ENCODE measurements at regions not wholly inside any gene's neighbourhood (a gene's known extent, or its start where the extent isn't known, plus 50 kb on each side); places are given as distances from the start of the nearest gene placed in this dataset.

- Histone ChIP-seq H3K4me3 (no peak overlapping the region), H3K36me3 (no peaks in the 10 kb centered on the region), H3K4me1 (no peaks in the 10 kb centered on the region), H3K27ac (no peak overlapping the region), H3K9me3 (peaks cover 0 to 25% (median 0%) of the 10 kb centered on the region in 4 donors), H3K27me3 (no peaks in the 10 kb centered on the region)
- no peak for DNase-seq (ENCODE audit: low spot score in 2 of 2)
- TF ChIP-seq, protein P1, sequence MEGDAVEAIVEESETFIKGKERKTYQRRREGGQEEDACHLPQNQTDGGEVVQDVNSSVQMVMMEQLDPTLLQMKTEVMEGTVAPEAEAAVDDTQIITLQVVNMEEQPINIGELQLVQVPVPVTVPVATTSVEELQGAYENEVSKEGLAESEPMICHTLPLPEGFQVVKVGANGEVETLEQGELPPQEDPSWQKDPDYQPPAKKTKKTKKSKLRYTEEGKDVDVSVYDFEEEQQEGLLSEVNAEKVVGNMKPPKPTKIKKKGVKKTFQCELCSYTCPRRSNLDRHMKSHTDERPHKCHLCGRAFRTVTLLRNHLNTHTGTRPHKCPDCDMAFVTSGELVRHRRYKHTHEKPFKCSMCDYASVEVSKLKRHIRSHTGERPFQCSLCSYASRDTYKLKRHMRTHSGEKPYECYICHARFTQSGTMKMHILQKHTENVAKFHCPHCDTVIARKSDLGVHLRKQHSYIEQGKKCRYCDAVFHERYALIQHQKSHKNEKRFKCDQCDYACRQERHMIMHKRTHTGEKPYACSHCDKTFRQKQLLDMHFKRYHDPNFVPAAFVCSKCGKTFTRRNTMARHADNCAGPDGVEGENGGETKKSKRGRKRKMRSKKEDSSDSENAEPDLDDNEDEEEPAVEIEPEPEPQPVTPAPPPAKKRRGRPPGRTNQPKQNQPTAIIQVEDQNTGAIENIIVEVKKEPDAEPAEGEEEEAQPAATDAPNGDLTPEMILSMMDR (IDR thresholded peaks at IDR 0.05), result no peak
- TF ChIP-seq EP300 (IDR thresholded peaks at IDR 0.05) (no peak), POLR2A (IDR thresholded peaks at IDR 0.05) (no peak)
- 76 to 86% methylated on average over 2 of the region's 2 CpGs for WGBS, 2 donors
Measured at GRCh38 chr3:190989218-190989617, 126.7 kb upstream of the GMNC start.

GRCh38 chr3:190988102-190988501, 125.6 kb upstream of the GMNC start:
- H3K27me3 ChIP-seq, result no peaks in the 10 kb centered on the region
- H3K36me3 ChIP-seq, result no peaks in the 10 kb centered on the region
- no peak overlapping the region for H3K4me3 ChIP-seq
- no peak for TF ChIP-seq EP300 (IDR thresholded peaks at IDR 0.05)
- no peak for TF ChIP-seq POLR2A (IDR thresholded peaks at IDR 0.05)
- TF ChIP-seq, protein P1 (IDR thresholded peaks at IDR 0.05), result no peak
- no peak for DNase-seq (ENCODE audit: low spot score in 2 of 2)
- WGBS, 2 donors, result 51 to 69% methylated on average over 2 of the region's 2 CpGs
- H3K27ac ChIP-seq, result no peak overlapping the region
- no peaks in the 10 kb centered on the region for H3K4me1 ChIP-seq
- peaks cover 0 to 25% (median 0%) of the 10 kb centered on the region in 4 donors for H3K9me3 ChIP-seq

DNA sequence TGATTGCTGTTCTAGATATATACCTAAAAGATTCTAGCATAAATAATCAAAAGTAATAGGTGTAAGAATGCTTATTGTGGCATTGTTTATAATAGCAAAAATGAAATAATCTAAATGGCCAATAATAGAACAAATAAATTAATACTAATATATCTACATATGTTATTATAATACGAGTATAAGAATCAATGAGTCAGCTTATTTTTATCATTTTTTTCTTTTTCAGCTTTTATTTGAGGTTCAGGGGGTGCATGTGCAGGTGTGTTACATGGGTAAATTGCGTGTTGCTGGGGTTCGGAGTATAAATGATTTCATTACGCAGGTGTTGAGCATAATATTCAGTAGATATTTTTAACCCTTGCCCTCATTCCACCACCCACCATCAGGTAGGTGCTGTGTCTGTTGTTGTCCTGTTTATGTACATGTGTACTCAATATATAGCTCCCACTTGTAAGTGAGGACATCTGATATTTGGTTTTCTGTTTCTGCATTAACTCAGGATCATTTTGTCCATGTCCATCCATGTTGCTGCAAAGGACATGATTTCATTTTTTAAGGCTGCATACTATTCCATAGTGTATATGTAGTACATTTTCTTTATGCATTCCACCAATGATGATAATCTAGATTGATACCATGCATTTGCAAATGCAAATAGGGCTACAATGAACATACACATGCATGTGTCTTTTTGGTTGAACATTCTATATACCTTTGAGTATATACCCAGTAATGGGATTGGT, 122.2 kb upstream of the GMNC start:
- H3K9me3 ChIP-seq, result peaks cover 0 to 25% (median 0%) of the 10 kb centered on the region in 4 donors
- no peaks in the 10 kb centered on the region for H3K27me3 ChIP-seq
- H3K4me3 ChIP-seq, result no peak overlapping the region
- H3K4me1 ChIP-seq, result no peaks in the 10 kb centered on the region
- no peak for DNase-seq (ENCODE audit: low spot score in 2 of 2)
- 90 to 91% methylated on average over 4 of the region's 4 CpGs for WGBS, 2 donors
- no peak overlapping the region for H3K27ac ChIP-seq
- H3K36me3 ChIP-seq, result no peaks in the 10 kb centered on the region
- TF ChIP-seq EP300 (IDR thresholded peaks at IDR 0.05) (no peak), POLR2A (IDR thresholded peaks at IDR 0.05) (no peak)
- TF ChIP-seq, protein P1 (IDR thresholded peaks at IDR 0.05), result no peak

DNA sequence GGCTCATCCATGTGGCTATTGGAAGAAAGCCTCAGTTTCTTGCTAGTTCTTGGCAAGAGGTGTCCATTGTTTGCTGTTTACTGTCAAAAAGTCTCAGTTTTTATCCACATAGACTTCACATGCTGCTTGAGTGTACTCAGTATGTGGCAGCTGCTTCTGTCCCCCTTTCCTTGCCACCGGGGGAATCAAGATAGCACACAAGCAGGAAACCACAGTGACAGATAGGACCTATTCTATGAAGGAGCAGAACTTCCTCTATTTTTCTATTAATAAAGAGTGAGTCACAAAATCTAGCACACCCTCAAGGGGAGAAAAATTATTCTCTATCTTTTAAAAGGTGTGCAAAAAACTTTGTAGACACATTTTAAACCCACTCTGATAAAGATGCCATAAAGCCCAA, 121.4 kb upstream of the GMNC start:
- DNase-seq (ENCODE audit: low spot score in 2 of 2), result no peak
- no peak for TF ChIP-seq EP300 (IDR thresholded peaks at IDR 0.05)
- TF ChIP-seq, protein P1 (IDR thresholded peaks at IDR 0.05), result no peak
- TF ChIP-seq POLR2A (IDR thresholded peaks at IDR 0.05), result no peak
- Histone ChIP-seq H3K36me3 (no peaks in the 10 kb centered on the region), H3K4me1 (no peaks in the 10 kb centered on the region), H3K27ac (no peak overlapping the region), H3K4me3 (no peak overlapping the region), H3K9me3 (peaks cover 0 to 20% (median 0%) of the 10 kb centered on the region in 4 donors), H3K27me3 (no peaks in the 10 kb centered on the region)
- 77% methylated on average over 1 of the region's 1 CpG for WGBS, 2 donors

DNA sequence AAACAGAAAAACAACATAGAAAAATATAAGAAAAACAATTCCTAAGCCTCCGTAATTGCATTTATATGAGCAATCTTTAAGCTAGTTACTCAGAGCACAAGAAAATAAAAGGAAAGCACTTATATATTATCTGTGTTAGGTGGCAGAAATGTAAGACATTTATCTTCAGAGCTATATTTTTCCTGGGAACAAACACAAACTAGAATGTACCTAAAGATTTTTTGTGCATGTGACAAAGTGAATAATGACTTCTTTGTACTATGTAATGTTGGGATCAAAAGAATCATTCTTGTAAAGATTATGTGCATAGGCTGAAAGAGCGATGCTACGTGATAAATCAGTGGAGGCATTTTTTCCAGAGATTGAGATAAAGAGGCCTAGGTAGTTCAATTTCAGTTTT, 111.3 kb upstream of the GMNC start:
- TF ChIP-seq, protein P1 (IDR thresholded peaks at IDR 0.05), result no peak
- no peak for TF ChIP-seq EP300 (IDR thresholded peaks at IDR 0.05)
- no peak for TF ChIP-seq POLR2A (IDR thresholded peaks at IDR 0.05)
- Histone ChIP-seq H3K4me3 (no peak overlapping the region), H3K4me1 (no peaks in the 10 kb centered on the region), H3K36me3 (no peaks in the 10 kb centered on the region), H3K27ac (no peak overlapping the region), H3K9me3 (no peaks in the 10 kb centered on the region), H3K27me3 (no peaks in the 10 kb centered on the region)
- DNase-seq (ENCODE audit: low spot score in 2 of 2), result no peak
- 62 to 63% methylated on average over 3 of the region's 3 CpGs for WGBS, 2 donors
